CD8-positive, alpha-beta memory T cell (primary cell): ENCODE measurements at regions not wholly inside any gene's neighbourhood (a gene's known extent, or its start where the extent isn't known, plus 50 kb on each side); places are given as distances from the start of the nearest gene placed in this dataset.

Source experiments
- CTCF ChIA-PET: fragments of 350-600 bp; sonication (Branson Sonifier 250); formaldehyde crosslinking; loops from one replicate; lab custom pipeline; 2021; ENCODE audit warnings: antibody characterized with exemption; lab: Charles Lee
- POLR2A ChIA-PET: fragments of 350-600 bp; sonication (Branson Sonifier 250); formaldehyde crosslinking; loops from one replicate; lab custom pipeline; 2021; ENCODE audit warnings: antibody characterized with exemption; lab: Charles Lee
- DNase-seq, 5 donors: peaks; one replicate each; pipeline versions ENCODE4 v3.0.0 to v3.0.0-alpha.2; 2020 to 2022; ENCODE audit warnings: mixed read lengths in 1 of 5
- H3K27ac ChIP-seq: one replicate; pipeline ENCODE4 v1.7.0; 2013; ENCODE audit warnings: low read depth, mild to moderate bottlenecking, low read length, moderate library complexity
- H3K27me3 ChIP-seq: 2 replicates; pipeline ENCODE4 v1.7.0; 2013; ENCODE audit warnings: low read length, mild to moderate bottlenecking; ENCODE audit not compliant: insufficient read depth, poor library complexity, severe bottlenecking
- H3K36me3 ChIP-seq: 2 replicates; pipeline ENCODE4 v1.7.0; 2013; ENCODE audit warnings: mild to moderate bottlenecking, low read length, moderate library complexity; ENCODE audit not compliant: insufficient read depth
- H3K4me1 ChIP-seq: 2 replicates; pipeline ENCODE4 v1.7.0; 2013; ENCODE audit warnings: mild to moderate bottlenecking, low read length, moderate library complexity; ENCODE audit not compliant: insufficient read depth
- H3K4me3 ChIP-seq: 2 replicates; pipeline ENCODE4 v1.7.0; 2013; ENCODE audit warnings: mild to moderate bottlenecking, low read length
- H3K9me3 ChIP-seq: 2 replicates; pipeline ENCODE4 v1.7.0; 2013; ENCODE audit warnings: mild to moderate bottlenecking, low read length
- H3K27ac Mint-ChIP-seq, 8 donors: one replicate each; pipeline ENCODE4 v1.8.0; 2020 to 2021; ENCODE audit warnings: mixed read lengths in 8 of 8, mild to moderate bottlenecking in 6 of 8, inconsistent platforms in 3 of 8, moderate library complexity in 3 of 8
- H3K27me3 Mint-ChIP-seq, 2 donors: one replicate each; pipeline ENCODE4 v1.8.0; 2020 to 2021; ENCODE audit warnings: mixed read lengths in 2 of 2, mild to moderate bottlenecking in 1 of 2, moderate library complexity in 1 of 2
- H3K36me3 Mint-ChIP-seq, 3 donors: one replicate each; pipeline ENCODE4 v1.8.0; 2020 to 2021; ENCODE audit warnings: mixed read lengths in 3 of 3, inconsistent platforms in 1 of 3, mild to moderate bottlenecking in 1 of 3
- H3K4me1 Mint-ChIP-seq, 3 donors: one replicate each; pipeline ENCODE4 v1.8.0; 2020 to 2021; ENCODE audit warnings: mixed read lengths in 3 of 3, inconsistent platforms in 1 of 3, mild to moderate bottlenecking in 1 of 3
- H3K4me3 Mint-ChIP-seq, 7 donors: one replicate each; pipeline ENCODE4 v1.8.0; 2020 to 2021; ENCODE audit warnings: mixed read lengths in 7 of 7, mild to moderate bottlenecking in 6 of 7, moderate library complexity in 4 of 7, inconsistent platforms in 2 of 7
- H3K9me3 Mint-ChIP-seq, 5 donors: one replicate each; pipeline ENCODE4 v1.8.0; 2020 to 2022; ENCODE audit warnings: mixed read lengths in 5 of 5, mild to moderate bottlenecking in 3 of 5, moderate library complexity in 2 of 5, inconsistent platforms in 1 of 5

GRCh38 chr12:85557850-85558249 is 277.8 kb downstream of the ALX1 start:
- no peak for DNase-seq
- H3K9me3 Mint-ChIP-seq: peaks cover 0 to 9% (median 2%) of the 10 kb centered on the region in 5 donors
- H3K9me3 ChIP-seq: no peaks in the 10 kb centered on the region
- H3K27ac Mint-ChIP-seq: no peak overlapping the region
- CTCF ChIA-PET: no interaction called here
- no peaks in the 10 kb centered on the region for H3K36me3 ChIP-seq
- POLR2A ChIA-PET: no interaction called here
- no peaks in the 10 kb centered on the region for H3K36me3 Mint-ChIP-seq
- no peaks in the 10 kb centered on the region for H3K27me3 ChIP-seq
- no peak overlapping the region for H3K4me3 Mint-ChIP-seq
- H3K4me1 Mint-ChIP-seq: no peaks in the 10 kb centered on the region
- no peak overlapping the region for H3K27ac ChIP-seq
- no peaks in the 10 kb centered on the region for H3K27me3 Mint-ChIP-seq
- no peak overlapping the region for H3K4me3 ChIP-seq
- no peaks in the 10 kb centered on the region for H3K4me1 ChIP-seq

- no peak overlapping the region for H3K27ac ChIP-seq
- Mint-ChIP-seq H3K27me3 (no peaks in the 10 kb centered on the region), H3K9me3 (peaks cover 0 to 9% (median 2%) of the 10 kb centered on the region in 5 donors), H3K4me3 (no peak overlapping the region), H3K36me3 (no peaks in the 10 kb centered on the region), H3K4me1 (no peaks in the 10 kb centered on the region), H3K27ac (no peak overlapping the region)
- H3K36me3 ChIP-seq: no peaks in the 10 kb centered on the region
- POLR2A ChIA-PET: no interaction called here
- H3K4me3 ChIP-seq: no peak overlapping the region
- DNase-seq: no peak
- CTCF ChIA-PET: no interaction called here
- H3K9me3 ChIP-seq: no peaks in the 10 kb centered on the region
- no peaks in the 10 kb centered on the region for H3K4me1 ChIP-seq
- no peaks in the 10 kb centered on the region for H3K27me3 ChIP-seq
Measured at GRCh38 chr12:85558684-85559083, 277.5 kb downstream of the RASSF9 start.

- Mint-ChIP-seq H3K27me3 (no peaks in the 10 kb centered on the region), H3K4me3 (no peak overlapping the region), H3K9me3 (peaks cover 0 to 9% (median 2%) of the 10 kb centered on the region in 5 donors), H3K27ac (no peak overlapping the region), H3K36me3 (no peaks in the 10 kb centered on the region), H3K4me1 (no peaks in the 10 kb centered on the region)
- Histone ChIP-seq H3K4me1 (no peaks in the 10 kb centered on the region), H3K9me3 (no peaks in the 10 kb centered on the region), H3K4me3 (no peak overlapping the region), H3K36me3 (no peaks in the 10 kb centered on the region), H3K27me3 (no peaks in the 10 kb centered on the region), H3K27ac (no peak overlapping the region)
- CTCF ChIA-PET: no interaction called here
- POLR2A ChIA-PET: no interaction called here
- DNase-seq: no peak
Measured at GRCh38 chr12:85559127-85559526, 277.1 kb downstream of the RASSF9 start.

- no peaks in the 10 kb centered on the region for H3K36me3 Mint-ChIP-seq
- Histone ChIP-seq H3K27ac (no peak overlapping the region), H3K36me3 (no peaks in the 10 kb centered on the region), H3K9me3 (no peaks in the 10 kb centered on the region), H3K4me1 (no peaks in the 10 kb centered on the region), H3K4me3 (no peak overlapping the region), H3K27me3 (no peaks in the 10 kb centered on the region)
- CTCF ChIA-PET: no interaction called here
- no peaks in the 10 kb centered on the region for H3K27me3 Mint-ChIP-seq
- H3K9me3 Mint-ChIP-seq: peaks cover 0 to 9% (median 2%) of the 10 kb centered on the region in 5 donors
- H3K4me3 Mint-ChIP-seq: no peak overlapping the region
- H3K4me1 Mint-ChIP-seq: no peaks in the 10 kb centered on the region
- H3K27ac Mint-ChIP-seq: no peak overlapping the region
- POLR2A ChIA-PET: no interaction called here
- DNase-seq: no peak
Measured at GRCh38 chr12:85559536-85559935, 276.7 kb downstream of the RASSF9 start.

- Histone ChIP-seq H3K27ac (no peak overlapping the region), H3K4me3 (no peak overlapping the region), H3K9me3 (no peaks in the 10 kb centered on the region), H3K36me3 (no peaks in the 10 kb centered on the region), H3K27me3 (no peaks in the 10 kb centered on the region), H3K4me1 (no peaks in the 10 kb centered on the region)
- POLR2A ChIA-PET: no interaction called here
- H3K27ac Mint-ChIP-seq: no peak overlapping the region
- H3K4me3 Mint-ChIP-seq: no peak overlapping the region
- DNase-seq: no peak
- H3K4me1 Mint-ChIP-seq: no peaks in the 10 kb centered on the region
- CTCF ChIA-PET: no interaction called here
- no peaks in the 10 kb centered on the region for H3K36me3 Mint-ChIP-seq
- no peaks in the 10 kb centered on the region for H3K27me3 Mint-ChIP-seq
- peaks cover 2 to 9% (median 4%) of the 10 kb centered on the region in 5 donors for H3K9me3 Mint-ChIP-seq
Measured at GRCh38 chr12:85562765-85563164, 273.4 kb downstream of the RASSF9 start.

GRCh38 chr12:85564786-85565185 is 271.4 kb downstream of the RASSF9 start:
- CTCF ChIA-PET: no interaction called here
- H3K27ac Mint-ChIP-seq: no peak overlapping the region
- no peaks in the 10 kb centered on the region for H3K4me1 Mint-ChIP-seq
- no peak for DNase-seq
- H3K27me3 Mint-ChIP-seq: no peaks in the 10 kb centered on the region
- Histone ChIP-seq H3K36me3 (no peaks in the 10 kb centered on the region), H3K27ac (no peak overlapping the region), H3K4me1 (no peaks in the 10 kb centered on the region), H3K9me3 (no peaks in the 10 kb centered on the region), H3K4me3 (no peak overlapping the region), H3K27me3 (no peaks in the 10 kb centered on the region)
- H3K9me3 Mint-ChIP-seq: peaks cover 2 to 11% (median 4%) of the 10 kb centered on the region in 5 donors
- POLR2A ChIA-PET: no interaction called here
- no peaks in the 10 kb centered on the region for H3K36me3 Mint-ChIP-seq
- no peak overlapping the region for H3K4me3 Mint-ChIP-seq

GRCh38 chr12:85568395-85569103 is 267.7 kb downstream of the RASSF9 start:
- no peak overlapping the region for H3K4me3 Mint-ChIP-seq
- no peak for DNase-seq
- Histone ChIP-seq H3K9me3 (no peaks in the 10 kb centered on the region), H3K27me3 (no peaks in the 10 kb centered on the region), H3K36me3 (no peaks in the 10 kb centered on the region), H3K27ac (no peak overlapping the region), H3K4me1 (no peaks in the 10 kb centered on the region), H3K4me3 (no peak overlapping the region)
- H3K27me3 Mint-ChIP-seq: no peaks in the 10 kb centered on the region
- H3K36me3 Mint-ChIP-seq: no peaks in the 10 kb centered on the region
- no peaks in the 10 kb centered on the region for H3K4me1 Mint-ChIP-seq
- H3K9me3 Mint-ChIP-seq: peaks cover 0 to 5% (median 2%) of the 10 kb centered on the region in 5 donors
- H3K27ac Mint-ChIP-seq: no peak overlapping the region
- ChIA-PET POLR2A (no interaction called here), CTCF (no interaction called here)

GRCh38 chr12:85569261-85569660 is 266.9 kb downstream of the RASSF9 start:
- no peaks in the 10 kb centered on the region for H3K36me3 ChIP-seq
- Mint-ChIP-seq H3K4me1 (no peaks in the 10 kb centered on the region), H3K27ac (no peak overlapping the region), H3K36me3 (no peaks in the 10 kb centered on the region), H3K9me3 (peaks cover 0 to 5% (median 2%) of the 10 kb centered on the region in 5 donors), H3K27me3 (no peaks in the 10 kb centered on the region), H3K4me3 (no peak overlapping the region)
- no peaks in the 10 kb centered on the region for H3K27me3 ChIP-seq
- H3K9me3 ChIP-seq: no peaks in the 10 kb centered on the region
- H3K4me3 ChIP-seq: no peak overlapping the region
- DNase-seq: no peak
- no peaks in the 10 kb centered on the region for H3K4me1 ChIP-seq
- POLR2A ChIA-PET: no interaction called here
- CTCF ChIA-PET: no interaction called here
- H3K27ac ChIP-seq: no peak overlapping the region
